H1 (cell line): ENCODE measurements at regions not wholly inside any gene's neighbourhood (a gene's known extent, or its start where the extent isn't known, plus 50 kb on each side); places are given as distances from the start of the nearest gene placed in this dataset.

Experiments
- CTCF ChIA-PET: fragments of 300-600 bp; sonication (Branson Sonifier 250); formaldehyde crosslinking; loops from one replicate; lab custom pipeline; 2021; ENCODE audit not compliant: partially characterized antibody; lab: Charles Lee
- POLR2A ChIA-PET: fragments of 300-600 bp; sonication (Branson Sonifier 250); formaldehyde crosslinking; loops from one replicate; lab custom pipeline; 2021; ENCODE audit warnings: inconsistent platforms; ENCODE audit not compliant: partially characterized antibody; lab: Charles Lee
- DNase-seq, 2 experiments: peaks; one replicate each; pipeline versions ENCODE4 v3.0.0 to v3.0.0-alpha.2; 2010 to 2022; ENCODE audit warnings: low spot score in 2 of 2, low read depth in 1 of 2, mixed read lengths in 1 of 2
- FAIRE-seq: peaks from 2 replicates; lab custom pipeline; 2011; peaks lifted over from hg19 to GRCh38; lab: Jason Lieb, UNC
- H2AFZ ChIP-seq: 2 replicates; pipeline ENCODE4 v1.8.1; 2012; ENCODE audit warnings: low read length, inconsistent platforms
- H2AK5ac ChIP-seq: 2 replicates; pipeline ENCODE4 v1.6.1; 2013; ENCODE audit warnings: low read depth, low read length
- H2BK120ac ChIP-seq: replicated peaks from 2 replicates; pipeline ENCODE3; 2013; ENCODE audit warnings: low read depth, low read length, inconsistent platforms
- H2BK12ac ChIP-seq: 2 replicates; pipeline ENCODE4 v1.6.1; 2013; ENCODE audit warnings: low read depth, low read length
- H2BK15ac ChIP-seq: 2 replicates; pipeline ENCODE4 v1.6.1; 2013; ENCODE audit warnings: low read length
- H2BK20ac ChIP-seq: 2 replicates; pipeline ENCODE4 v1.6.1; 2013; ENCODE audit warnings: low read length
- H2BK5ac ChIP-seq: 2 replicates; pipeline ENCODE4 v1.6.1; 2013; ENCODE audit warnings: low read depth, low read length
- H3K14ac ChIP-seq: 2 replicates; pipeline ENCODE4 v1.6.1; 2013; ENCODE audit warnings: inconsistent platforms; ENCODE audit not compliant: insufficient read length
- H3K18ac ChIP-seq: 2 replicates; pipeline ENCODE4 v1.6.1; 2013; ENCODE audit warnings: low read length; ENCODE audit errors: extremely low read depth
- H3K23ac ChIP-seq: 2 replicates; pipeline ENCODE4 v1.6.1; 2013; ENCODE audit warnings: inconsistent platforms; ENCODE audit not compliant: insufficient read length
- H3K23me2 ChIP-seq: 2 replicates; pipeline ENCODE4 v1.6.1; 2013; ENCODE audit warnings: low read depth, low read length
- H3K27ac ChIP-seq: 2 replicates; pipeline ENCODE4 v1.6.1; 2011; ENCODE audit warnings: low read depth, low read length, inconsistent platforms
- H3K27me3 ChIP-seq, 4 experiments: replicated peaks in 1 of 4; 1 replicate in 1 of 4; 2 replicates in 3 of 4; pipeline versions ENCODE4 v1.6.1 to v1.8.1; 2011 to 2013; ENCODE audit warnings: low read length in 3 of 4, mild to moderate bottlenecking in 3 of 4, inconsistent platforms in 2 of 4, mixed read lengths in 2 of 4, moderate library complexity in 1 of 4; ENCODE audit not compliant: control insufficient read depth in 3 of 4, insufficient read depth in 3 of 4; ENCODE audit errors: extremely low read depth in 1 of 4
- H3K36me3 ChIP-seq, 4 experiments: 2 replicates each; pipeline versions ENCODE4 v1.6.1 to v1.8.1; 2011 to 2013; ENCODE audit warnings: mild to moderate bottlenecking in 4 of 4, low read length in 3 of 4, moderate library complexity in 2 of 4, control low read depth in 1 of 4, inconsistent platforms in 1 of 4; ENCODE audit not compliant: insufficient read depth in 4 of 4, control insufficient read depth in 2 of 4
- H3K4ac ChIP-seq: replicated peaks from 2 replicates; pipeline ENCODE3; 2013; ENCODE audit warnings: low read length, low read depth, mixed read lengths, inconsistent platforms; ENCODE audit not compliant: insufficient read length
- H3K4me1 ChIP-seq, 4 experiments: replicated peaks in 1 of 4; 1 replicate in 1 of 4; 2 replicates in 3 of 4; pipeline versions ENCODE4 v1.6.1 to v1.8.1; 2011 to 2013; ENCODE audit warnings: low read length in 3 of 4, inconsistent platforms in 2 of 4, mixed read lengths in 1 of 4; ENCODE audit not compliant: insufficient read depth in 4 of 4, control insufficient read depth in 3 of 4
- H3K4me2 ChIP-seq, 2 experiments: 2 replicates each; pipeline versions ENCODE4 v1.6.1 to v1.8.1; 2011 to 2013; ENCODE audit warnings: low read depth in 2 of 2, low read length in 2 of 2, control low read depth in 1 of 2, inconsistent platforms in 1 of 2, mild to moderate bottlenecking in 1 of 2; ENCODE audit not compliant: insufficient read depth in 1 of 2
- H3K4me3 ChIP-seq, 4 experiments: fragments of 200-600, 300-600 bp in 1 of 4; sonication (generic), shearing (Covaris generic), sonication (Bioruptor Twin) in 1 of 4; 2 replicates each; pipeline versions ENCODE4 v1.5.1 to v1.8.1; 2011 to 2016; ENCODE audit warnings: low read length in 4 of 4, low read depth in 3 of 4, control low read depth in 2 of 4, inconsistent platforms in 2 of 4, mild to moderate bottlenecking in 2 of 4, mixed read lengths in 1 of 4, moderate library complexity in 1 of 4; ENCODE audit not compliant: insufficient read depth in 2 of 4; ENCODE audit errors: extremely low read depth in 1 of 4
- H3K56ac ChIP-seq: replicated peaks from 2 replicates; pipeline ENCODE3; 2013; ENCODE audit warnings: low read depth, mild to moderate bottlenecking, mixed read lengths, low read length, inconsistent platforms; ENCODE audit not compliant: insufficient read length
- H3K79me1 ChIP-seq: 2 replicates; pipeline ENCODE4 v1.6.1; 2013; ENCODE audit warnings: low read depth, low read length, control low read depth
- H3K79me2 ChIP-seq, 2 experiments: 2 replicates each; pipeline versions ENCODE4 v1.6.1 to v1.8.1; 2012 to 2013; ENCODE audit warnings: low read length in 2 of 2, mild to moderate bottlenecking in 2 of 2, inconsistent platforms in 1 of 2; ENCODE audit not compliant: insufficient read depth in 2 of 2, control insufficient read depth in 1 of 2
- H3K9ac ChIP-seq, 4 experiments: replicated peaks in 1 of 4; 1 replicate in 1 of 4; 2 replicates in 3 of 4; pipeline versions ENCODE4 v1.6.1 to v1.8.1; 2011 to 2013; ENCODE audit warnings: low read depth in 3 of 4, low read length in 3 of 4, control low read depth in 2 of 4, mild to moderate bottlenecking in 2 of 4, moderate library complexity in 2 of 4, inconsistent platforms in 1 of 4; ENCODE audit errors: extremely low read depth in 1 of 4
- H3K9me3 ChIP-seq, 2 experiments: 2 replicates each; pipeline versions ENCODE4 v1.6.1 to v1.8.1; 2012 to 2013; ENCODE audit warnings: mild to moderate bottlenecking in 2 of 2, moderate library complexity in 2 of 2, control low read depth in 1 of 2, inconsistent platforms in 1 of 2, low read depth in 1 of 2, low read length in 1 of 2, mixed read lengths in 1 of 2; ENCODE audit not compliant: insufficient read depth in 2 of 2
- H4K20me1 ChIP-seq, 2 experiments: replicated peaks in 1 of 2; 2 replicates each; pipeline versions ENCODE3 to v1.8.1; 2011 to 2013; ENCODE audit warnings: inconsistent platforms in 2 of 2, low read length in 2 of 2, mild to moderate bottlenecking in 1 of 2; ENCODE audit not compliant: insufficient read depth in 2 of 2, control insufficient read depth in 1 of 2
- H4K5ac ChIP-seq: 2 replicates; pipeline ENCODE4 v1.6.1; 2013; ENCODE audit warnings: low read length, low read depth, mixed read lengths, inconsistent platforms; ENCODE audit not compliant: insufficient read length
- H4K8ac ChIP-seq: 2 replicates; pipeline ENCODE4 v1.8.0; 2013; ENCODE audit warnings: mild to moderate bottlenecking, moderate library complexity, low read length, inconsistent platforms; ENCODE audit not compliant: insufficient read depth; ENCODE audit errors: extremely low read depth
- H4K91ac ChIP-seq: replicated peaks from 2 replicates; pipeline ENCODE3; 2013; ENCODE audit warnings: low read length, mixed read lengths, inconsistent platforms; ENCODE audit not compliant: insufficient read length
- ASH2L ChIP-seq: fragments of 200-600, 300-600 bp; sonication (generic); IDR thresholded peaks from one replicate; pipeline ENCODE4 v1.7.1; 2017; ENCODE audit warnings: low read length
- BCL11A ChIP-seq, 2 experiments: IDR thresholded peaks; one replicate each; pipeline ENCODE4 v1.6.1; 2011; ENCODE audit warnings: low read depth in 2 of 2, low read length in 2 of 2, mild to moderate bottlenecking in 2 of 2
- BRCA1 ChIP-seq: IDR thresholded peaks from 2 replicates; pipeline ENCODE4 v1.6.1; 2012; ENCODE audit warnings: low read depth, low read length, improper control_type of control experiment
- GABPA ChIP-seq: IDR thresholded peaks from 2 replicates; pipeline ENCODE4 v1.6.1; 2011; ENCODE audit warnings: mild to moderate bottlenecking, low read length, moderate library complexity, borderline replicate concordance; ENCODE audit not compliant: insufficient read depth
- GTF2F1 ChIP-seq: IDR thresholded peaks from 2 replicates; pipeline ENCODE4 v1.6.1; 2012; ENCODE audit warnings: low read depth, low read length, improper control_type of control experiment, borderline replicate concordance
- POLR2AphosphoS5 ChIP-seq: IDR thresholded peaks from 2 replicates; pipeline ENCODE4 v1.6.1; 2011; ENCODE audit warnings: low read depth, low read length
- RBBP5 ChIP-seq: IDR thresholded peaks from 2 replicates; pipeline ENCODE4 v1.7.1; 2012; ENCODE audit warnings: low read depth, mild to moderate bottlenecking, inconsistent platforms, low read length, moderate library complexity, borderline replicate concordance
- SIN3A ChIP-seq, 2 experiments: IDR thresholded peaks in 1 of 2; conservative IDR thresholded peaks in 1 of 2; 2 replicates each; pipeline ENCODE4 v1.6.1; 2011 to 2012; ENCODE audit warnings: low read length in 2 of 2, improper control_type of control experiment in 1 of 2, low read depth in 1 of 2, mild to moderate bottlenecking in 1 of 2
- SP1 ChIP-seq: IDR thresholded peaks from 2 replicates; pipeline ENCODE4 v1.6.1; 2011; ENCODE audit warnings: low read depth, low read length
- SP4 ChIP-seq: IDR thresholded peaks from 2 replicates; pipeline ENCODE4 v1.6.1; 2012; ENCODE audit warnings: low read length, inconsistent platforms
- TEAD4 ChIP-seq: IDR thresholded peaks from 2 replicates; pipeline ENCODE4 v1.6.1; 2012; ENCODE audit warnings: low read depth, low read length, inconsistent platforms, mixed read lengths
- WGBS, 2 experiments: shearing (Covaris generic) in 1 of 2; methylation state at CpG; one replicate each; pipeline versions ENCODE4 v1.1.6 to v1.1.7; 2013 to 2015; ENCODE audit warnings: low lambda C conversion rate in 2 of 2, mixed read lengths in 2 of 2, inconsistent platforms in 1 of 2, low coverage in 1 of 2, missing lambda C conversion rate in 1 of 2; ENCODE audit not compliant: insufficient replicate concordance in 2 of 2, insufficient coverage in 1 of 2, insufficient read length in 1 of 2; ENCODE audit errors: extremely low coverage in 1 of 2, missing lambda C conversion rate in 1 of 2; 5-methylcytosine and 5-hydroxymethylcytosine counted together
- TF ChIP-seq, protein P1 (sequence below): IDR thresholded peaks from 2 replicates; pipeline ENCODE4 v1.6.1; 2011; ENCODE audit warnings: low read depth, mild to moderate bottlenecking, low read length; ENCODE audit not compliant: insufficient read depth
- TF ChIP-seq, protein P2 (sequence below): IDR thresholded peaks from 2 replicates; pipeline ENCODE4 v1.6.1; 2012; ENCODE audit warnings: low read length, inconsistent platforms

DNA sequence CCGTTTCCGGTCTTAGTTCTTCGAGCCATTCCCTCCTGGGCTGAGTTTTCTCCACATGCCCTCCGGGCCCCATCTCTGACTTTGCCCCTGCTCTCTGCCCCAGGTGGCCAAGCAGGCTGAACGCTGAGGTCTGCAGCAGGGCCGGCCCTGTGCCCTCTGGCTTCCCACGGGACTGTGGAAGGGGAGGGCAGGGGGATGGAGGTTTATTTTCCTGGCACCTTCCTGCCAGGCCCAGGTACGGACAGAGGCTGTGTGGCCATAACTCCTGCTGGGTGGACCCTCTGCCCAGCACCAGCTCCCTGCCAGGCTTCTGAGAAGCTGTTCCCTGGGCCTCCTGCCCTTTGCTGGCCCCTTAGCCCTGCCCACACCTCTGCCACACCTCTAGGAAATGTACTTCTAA is 164.0 kb downstream of the TFCP2L1 start:
- Histone ChIP-seq H3K79me1 (no peaks in the 10 kb centered on the region), H3K79me2 (no peaks in the 10 kb centered on the region), H2AK5ac (no peak overlapping the region), H3K36me3 (no peaks in the 10 kb centered on the region), H2BK20ac (no peak overlapping the region), H2BK5ac (no peak overlapping the region), H3K4me3 (no peak overlapping the region), H3K9me3 (0 out of 4 replicates have a peak, but pooled peaks cover 0 to 4% of the 10 kb centered on the region in 2 experiments), H2BK120ac (no peak overlapping the region), H3K23ac (no peak overlapping the region), H3K14ac (no peak overlapping the region), H3K4me1 (no peaks in the 10 kb centered on the region), H3K27ac (no peak overlapping the region), H3K27me3 (no peaks in the 10 kb centered on the region), H4K91ac (no peak overlapping the region), H3K23me2 (no peaks in the 10 kb centered on the region), H2BK15ac (no peak overlapping the region), H3K4ac (no peak overlapping the region), H3K4me2 (no peak overlapping the region), H3K9ac (no peak overlapping the region), H4K5ac (no peak overlapping the region), H3K18ac (no peak overlapping the region), H4K8ac (no peak overlapping the region; the same call in 1 of the 2 replicates), H4K20me1 (no peaks in the 10 kb centered on the region), H2BK12ac (no peak overlapping the region), H2AFZ (no peak overlapping the region), H3K56ac (no peak overlapping the region)
- DNase-seq (no peak), FAIRE-seq (no peak)
- ChIA-PET POLR2A (no interaction called here), CTCF (no interaction called here)
- 80% methylated on average over 8 of the region's 8 CpGs; no CpG with 5 or more reads in 1 of the 2 experiments for WGBS, 2 experiments
- TF ChIP-seq, protein P1, sequence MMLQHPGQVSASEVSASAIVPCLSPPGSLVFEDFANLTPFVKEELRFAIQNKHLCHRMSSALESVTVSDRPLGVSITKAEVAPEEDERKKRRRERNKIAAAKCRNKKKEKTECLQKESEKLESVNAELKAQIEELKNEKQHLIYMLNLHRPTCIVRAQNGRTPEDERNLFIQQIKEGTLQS, result no peak
- TF ChIP-seq POLR2AphosphoS5, result no peak
- no peak for TF ChIP-seq BCL11A (IDR thresholded peaks at IDR 0.05; ENCODE audit: low read depth in 2 of 2, low read length in 2 of 2)
- no peak for TF ChIP-seq GABPA
- TF ChIP-seq SP1, result no peak
- TF ChIP-seq RBBP5, result no peak
- TF ChIP-seq SP4, result no peak
- TF ChIP-seq ASH2L, result no peak
- no peak for TF ChIP-seq GTF2F1
- TF ChIP-seq, protein P2, sequence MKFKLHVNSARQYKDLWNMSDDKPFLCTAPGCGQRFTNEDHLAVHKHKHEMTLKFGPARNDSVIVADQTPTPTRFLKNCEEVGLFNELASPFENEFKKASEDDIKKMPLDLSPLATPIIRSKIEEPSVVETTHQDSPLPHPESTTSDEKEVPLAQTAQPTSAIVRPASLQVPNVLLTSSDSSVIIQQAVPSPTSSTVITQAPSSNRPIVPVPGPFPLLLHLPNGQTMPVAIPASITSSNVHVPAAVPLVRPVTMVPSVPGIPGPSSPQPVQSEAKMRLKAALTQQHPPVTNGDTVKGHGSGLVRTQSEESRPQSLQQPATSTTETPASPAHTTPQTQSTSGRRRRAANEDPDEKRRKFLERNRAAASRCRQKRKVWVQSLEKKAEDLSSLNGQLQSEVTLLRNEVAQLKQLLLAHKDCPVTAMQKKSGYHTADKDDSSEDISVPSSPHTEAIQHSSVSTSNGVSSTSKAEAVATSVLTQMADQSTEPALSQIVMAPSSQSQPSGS, result no peak
- TF ChIP-seq BRCA1, result no peak
- TF ChIP-seq TEAD4, result no peak
- no peak for TF ChIP-seq SIN3A (conservative IDR thresholded peaks at IDR 0.05 in 1 of 2, IDR thresholded peaks at IDR 0.05 in 1 of 2; ENCODE audit: low read depth in 1 of 2, low read length in 2 of 2)
